ENCODE measurements at regions not wholly inside any gene's neighbourhood (a gene's known extent, or its start where the extent isn't known, plus 50 kb on each side); places are given as distances from the start of the nearest gene placed in this dataset.
"Not testable (repeated sequence)": the region's sequence is repeated elsewhere in the genome, so short reads cannot be mapped to it uniquely, and the experiment has no call there.

- DNase-seq: no peak
Observed at GRCh38 chr7:121560267-121560990, 164.3 kb upstream of the FAM3C start.

DNA sequence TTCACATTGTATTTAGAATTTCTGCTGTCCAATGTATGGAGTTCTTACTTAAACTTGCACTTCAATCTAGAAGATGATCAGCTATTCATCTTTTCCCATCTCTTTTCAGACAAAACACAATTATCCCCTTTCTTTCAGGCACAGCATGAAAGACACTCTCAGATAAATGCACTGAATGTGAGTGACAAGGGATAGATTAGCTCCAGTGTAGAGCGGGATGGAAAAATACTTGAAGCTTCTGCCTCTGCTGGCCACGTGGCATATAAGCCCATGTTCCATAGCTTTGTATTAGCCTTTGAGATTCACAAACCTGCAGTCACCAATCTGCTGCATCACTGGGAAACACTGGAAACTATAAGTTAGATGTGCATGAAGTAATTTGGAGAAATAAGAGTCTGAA, 162.2 kb upstream of the FAM3C start:
- no peak for DNase-seq

DNA sequence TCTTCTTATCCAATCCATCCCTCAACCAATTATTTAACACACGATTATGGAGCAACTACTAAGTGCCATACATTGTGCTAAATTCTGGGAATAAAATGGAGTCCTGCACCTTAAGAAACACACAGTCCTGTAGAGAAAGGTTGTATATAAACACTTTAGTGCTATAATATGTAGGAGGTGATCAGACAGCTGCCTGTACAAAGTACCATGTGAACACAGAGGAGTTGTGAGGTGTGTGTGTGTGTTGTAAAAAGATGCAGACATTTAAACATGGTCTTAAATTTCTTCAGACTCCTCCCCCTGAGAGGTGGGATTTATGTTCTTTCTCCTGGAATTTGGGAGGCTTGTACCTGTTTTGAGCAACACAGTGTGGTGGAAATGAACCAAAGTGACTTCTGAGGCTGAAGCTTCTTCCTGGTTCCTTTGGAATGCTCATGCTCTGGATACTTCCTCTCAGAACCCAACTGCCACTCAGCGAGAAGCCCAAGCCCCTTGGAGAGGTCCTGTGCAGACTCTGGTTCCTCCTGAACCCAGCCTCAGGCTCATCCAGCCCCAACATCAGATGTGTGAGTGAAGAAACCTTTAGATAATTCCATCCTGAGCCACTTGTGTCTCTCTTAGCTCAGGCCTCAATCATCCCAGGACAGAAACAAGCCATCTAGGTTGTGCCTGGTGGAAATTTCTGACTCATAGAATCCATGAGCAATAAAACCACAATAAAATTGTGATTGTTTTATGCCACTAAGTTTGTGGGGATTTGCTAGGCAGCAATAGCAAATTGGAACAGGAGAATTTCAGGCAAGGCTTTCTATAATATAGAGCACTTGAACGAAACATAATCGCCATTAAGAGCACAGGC, 161.2 kb upstream of the FAM3C start:
- DNase-seq: no peak

DNA sequence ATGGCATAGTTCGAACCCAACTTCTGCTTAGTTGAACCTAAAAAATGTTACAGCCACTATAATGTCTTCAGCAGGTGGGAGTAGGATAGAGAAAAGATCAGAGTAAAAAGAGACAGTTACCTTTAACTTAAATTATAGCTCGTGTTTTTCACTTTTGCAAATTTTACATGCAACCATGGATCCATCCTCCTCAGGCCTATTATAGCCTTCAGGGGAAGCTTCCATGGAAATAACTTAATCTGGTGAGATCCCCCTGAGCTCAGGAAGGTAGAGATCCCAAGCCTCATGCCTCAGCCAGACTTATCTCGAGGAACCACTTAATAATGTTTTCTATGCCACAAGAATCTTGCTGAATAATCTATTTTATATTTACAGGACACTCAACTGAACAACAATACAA, 159.4 kb upstream of the FAM3C start:
- DNase-seq: no peak

DNA sequence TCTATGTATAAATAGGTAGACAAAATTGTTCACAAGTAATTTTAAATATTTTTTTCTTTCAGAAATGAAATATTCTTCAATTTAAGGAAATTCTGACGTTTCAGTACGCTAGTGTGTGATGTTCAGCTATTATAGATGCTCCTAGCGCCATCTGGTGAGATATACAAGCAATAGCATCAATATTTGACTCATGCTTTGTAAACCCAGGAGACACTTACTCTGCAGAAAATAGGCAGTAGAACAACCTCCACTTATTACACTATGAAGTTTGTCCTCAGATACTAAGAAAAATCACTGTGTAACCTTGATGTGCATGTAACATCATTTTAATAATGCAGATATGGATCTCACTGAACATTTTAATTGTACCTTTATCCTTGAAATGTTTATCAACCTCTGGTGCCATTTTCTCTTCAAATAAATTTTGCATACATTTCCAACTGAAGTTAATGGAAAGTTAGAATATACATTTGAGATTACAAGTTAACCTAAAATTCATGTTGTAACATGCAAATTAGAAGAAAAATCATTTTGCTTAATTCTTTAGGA, 151.5 kb upstream of the FAM3C start:
- DNase-seq: no peak

DNA sequence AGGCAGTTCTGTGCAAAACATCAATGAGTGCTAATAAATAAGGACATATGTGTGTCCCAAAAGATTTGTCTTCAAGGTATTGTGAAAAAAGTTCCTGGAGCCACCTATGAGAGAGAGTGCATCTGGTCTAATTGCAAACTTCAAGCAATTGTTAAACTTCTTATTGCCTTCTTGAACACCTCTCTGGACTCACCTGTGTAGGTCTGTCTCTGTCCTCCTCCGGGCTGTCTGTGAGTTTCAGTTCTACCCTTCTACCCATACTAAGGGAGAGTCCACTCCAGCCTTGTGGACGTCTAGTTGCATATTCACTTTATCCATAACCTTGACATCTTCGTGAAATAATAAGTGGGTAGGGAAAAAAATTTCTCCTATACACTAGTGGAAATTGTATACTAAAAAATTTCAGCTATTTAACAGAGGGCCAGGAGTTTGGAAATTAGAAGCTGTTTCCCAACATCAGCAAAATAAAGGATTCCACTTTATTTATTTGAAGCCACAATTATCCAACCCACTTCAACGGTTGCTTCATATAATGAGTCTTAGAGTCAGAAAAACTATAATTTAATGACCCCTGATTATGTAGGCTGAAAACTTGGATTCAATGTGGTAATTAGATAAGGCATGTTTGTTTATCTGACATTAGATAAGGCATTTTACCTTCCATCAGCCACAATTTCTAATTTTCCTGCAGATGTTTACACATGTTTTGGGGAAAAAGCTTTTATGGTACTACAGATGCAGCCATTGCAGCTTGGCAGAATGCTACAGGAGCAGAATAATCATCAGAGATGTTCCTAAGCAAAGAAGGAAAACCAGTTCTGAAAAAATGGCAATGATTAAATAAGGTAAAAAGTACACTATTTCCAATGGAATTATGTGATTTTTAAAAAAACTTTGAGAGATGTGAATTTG, 150.8 kb upstream of the FAM3C start:
- DNase-seq: no peak

DNA sequence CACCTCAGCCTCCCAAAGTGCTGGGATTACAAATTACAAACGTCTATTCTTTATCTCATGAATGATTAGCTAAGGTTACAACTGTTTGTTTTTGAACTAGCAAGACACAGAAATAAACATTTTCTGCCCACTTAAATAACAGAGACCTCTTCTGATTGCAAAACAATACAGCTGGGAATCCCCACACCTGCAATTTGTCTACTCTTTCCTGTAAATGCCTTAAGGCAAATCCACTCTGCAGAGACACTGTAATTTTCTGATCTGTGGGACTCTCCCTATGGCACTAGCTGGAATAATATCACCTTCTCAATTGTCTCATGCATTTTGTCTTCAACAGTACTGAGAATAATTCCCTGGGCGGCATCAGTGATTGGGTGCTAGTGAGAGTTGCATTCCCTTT, 149.3 kb upstream of the FAM3C start:
- DNase-seq: no peak

DNA sequence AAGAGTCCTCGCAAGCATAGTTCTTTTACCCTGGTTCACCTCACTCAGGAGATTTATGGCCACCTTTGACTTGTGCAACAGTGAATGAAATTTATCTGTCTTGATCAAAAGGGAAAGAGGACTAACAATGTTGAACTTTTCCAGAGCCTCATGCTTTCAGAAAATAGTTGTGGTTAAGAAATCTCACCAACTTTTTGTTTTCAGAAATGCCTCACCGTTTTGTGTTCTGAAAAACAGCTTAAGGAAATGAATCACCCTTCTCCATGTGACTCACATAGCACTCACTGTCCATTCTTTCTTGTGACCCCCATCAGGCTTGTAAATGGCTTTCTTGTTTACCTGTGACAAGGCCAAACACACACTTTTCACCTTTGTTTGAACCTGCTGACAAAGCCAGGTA, 148.6 kb upstream of the FAM3C start:
- no peak for DNase-seq

DNA sequence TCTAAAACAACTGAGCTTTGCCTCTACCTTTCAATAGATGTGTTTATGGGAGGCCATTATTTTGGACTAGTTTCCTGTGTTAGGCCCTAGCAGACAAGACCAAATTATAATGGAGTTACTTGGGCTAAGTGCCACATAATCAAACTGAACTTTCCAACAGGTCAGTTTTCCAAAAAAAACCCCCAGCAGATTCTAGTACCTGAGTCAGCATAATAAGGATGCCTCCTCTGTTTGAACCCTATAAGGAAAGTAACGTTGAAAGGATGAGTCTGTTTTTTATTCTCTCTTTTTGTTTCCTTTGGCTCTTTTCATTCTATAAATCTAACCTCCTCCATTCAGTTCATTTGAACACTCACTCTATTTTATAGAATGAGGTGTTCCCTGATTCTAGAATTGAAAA, 148.1 kb upstream of the FAM3C start:
- DNase-seq: no peak

GRCh38 chr7:121541457-121541856, 145.3 kb upstream of the FAM3C start:
- DNase-seq: no peak

GRCh38 chr7:121540138-121540537, 144.0 kb upstream of the FAM3C start:
- no peak for DNase-seq

DNA sequence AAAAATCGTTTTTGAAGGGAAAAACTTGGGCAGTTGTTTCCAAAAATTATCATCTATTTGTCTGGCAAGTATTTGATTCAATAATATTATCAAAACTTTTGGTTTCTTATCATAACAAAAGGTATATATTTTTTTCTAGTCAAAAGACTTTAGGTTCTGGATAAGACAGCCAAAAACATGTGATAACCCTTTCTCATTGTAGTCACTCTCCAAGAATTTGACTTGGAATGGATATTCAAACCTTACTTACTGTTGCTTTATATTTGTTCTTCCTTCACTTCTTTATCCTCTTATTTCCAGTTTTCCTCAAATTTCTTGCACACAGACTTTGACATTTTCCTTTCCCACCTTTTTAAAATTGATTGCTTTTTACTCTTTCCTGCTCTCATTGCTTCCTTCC, 140.9 kb upstream of the FAM3C start:
- no peak for DNase-seq

- no peak for DNase-seq
Observed at GRCh38 chr7:121531175-121532070, 135.3 kb upstream of the FAM3C start.

DNA sequence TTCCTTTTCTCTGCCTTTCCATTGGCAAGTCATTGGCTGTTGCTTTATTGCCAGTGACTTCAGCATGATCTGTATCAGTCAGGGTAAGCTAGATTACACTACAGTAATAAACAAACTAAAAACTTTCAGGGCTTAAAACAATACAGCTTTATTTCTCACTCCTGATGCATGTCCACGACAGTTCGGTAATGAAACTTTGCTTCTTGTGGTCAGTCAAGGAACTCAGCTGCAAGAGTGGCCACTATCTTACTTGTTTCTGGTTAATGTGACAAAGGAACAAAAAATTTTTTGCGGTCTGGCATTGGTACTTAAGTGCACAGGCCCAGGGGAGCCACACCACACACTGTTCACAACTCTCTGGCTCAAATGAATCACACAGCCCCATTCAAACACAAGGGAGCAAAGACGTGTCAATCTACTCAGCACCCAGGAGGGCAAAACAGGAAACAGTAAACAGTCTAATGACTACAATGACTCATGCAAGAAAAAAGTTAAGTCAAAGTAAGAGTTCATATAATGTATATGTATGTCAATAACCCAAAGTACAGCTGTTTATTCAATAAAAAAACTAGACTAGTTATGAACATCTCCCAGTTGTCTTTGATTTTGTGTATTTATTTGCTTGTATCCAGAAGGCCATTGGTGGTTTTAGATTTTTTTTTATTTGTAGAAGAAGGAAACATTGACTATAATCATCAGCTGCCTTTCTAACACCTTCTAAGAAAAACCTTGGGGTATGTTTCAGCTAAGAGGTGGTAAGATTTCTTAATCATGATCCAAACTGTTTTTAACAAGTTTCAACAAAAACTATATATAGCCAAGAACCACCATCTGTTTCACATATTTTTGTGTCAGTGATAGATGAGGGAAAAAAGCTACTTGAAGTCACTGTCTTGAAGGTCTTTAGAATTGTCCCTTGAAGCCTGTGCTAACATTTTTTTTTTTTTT, 134.4 kb upstream of the FAM3C start:
- DNase-seq: peak; percentile 21 to 31

- DNase-seq: no peak
Observed at GRCh38 chr7:121529003-121529402, 132.9 kb upstream of the FAM3C start.

- DNase-seq: not testable (repeated sequence)
Observed at GRCh38 chr7:121526210-121526609, 130.1 kb upstream of the FAM3C start.

DNA sequence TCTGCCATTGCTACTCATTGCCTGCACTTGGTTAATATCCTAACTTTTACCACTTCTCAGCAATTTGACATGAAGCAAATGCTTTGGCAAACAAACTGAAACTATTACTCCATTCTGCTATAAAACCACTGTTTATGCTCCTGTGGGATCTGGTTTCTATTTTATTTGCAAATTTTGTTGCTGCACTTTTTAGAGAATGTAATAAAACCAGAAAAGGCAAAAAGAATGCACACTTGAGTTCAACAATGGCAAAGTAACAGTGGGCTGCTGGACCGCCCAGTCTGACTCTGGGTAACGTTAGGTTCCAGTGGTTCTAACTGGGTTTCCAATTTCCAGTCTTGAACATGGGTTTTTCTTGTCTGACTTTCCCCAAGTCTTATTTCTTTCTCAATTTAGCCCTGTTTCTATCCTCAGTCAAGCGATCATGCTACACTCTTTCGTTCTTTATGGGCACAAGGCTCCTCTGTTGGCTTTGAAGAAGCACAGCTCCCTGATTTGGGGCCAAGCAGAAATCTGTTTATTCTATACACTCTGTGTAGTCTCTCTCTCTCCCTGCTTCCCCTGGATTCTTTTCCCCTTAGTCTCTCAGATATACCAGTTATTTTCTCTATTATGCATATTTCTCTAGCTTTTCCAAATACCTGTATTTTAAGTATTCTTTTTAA, 129.2 kb upstream of the FAM3C start:
- no peak for DNase-seq

DNA sequence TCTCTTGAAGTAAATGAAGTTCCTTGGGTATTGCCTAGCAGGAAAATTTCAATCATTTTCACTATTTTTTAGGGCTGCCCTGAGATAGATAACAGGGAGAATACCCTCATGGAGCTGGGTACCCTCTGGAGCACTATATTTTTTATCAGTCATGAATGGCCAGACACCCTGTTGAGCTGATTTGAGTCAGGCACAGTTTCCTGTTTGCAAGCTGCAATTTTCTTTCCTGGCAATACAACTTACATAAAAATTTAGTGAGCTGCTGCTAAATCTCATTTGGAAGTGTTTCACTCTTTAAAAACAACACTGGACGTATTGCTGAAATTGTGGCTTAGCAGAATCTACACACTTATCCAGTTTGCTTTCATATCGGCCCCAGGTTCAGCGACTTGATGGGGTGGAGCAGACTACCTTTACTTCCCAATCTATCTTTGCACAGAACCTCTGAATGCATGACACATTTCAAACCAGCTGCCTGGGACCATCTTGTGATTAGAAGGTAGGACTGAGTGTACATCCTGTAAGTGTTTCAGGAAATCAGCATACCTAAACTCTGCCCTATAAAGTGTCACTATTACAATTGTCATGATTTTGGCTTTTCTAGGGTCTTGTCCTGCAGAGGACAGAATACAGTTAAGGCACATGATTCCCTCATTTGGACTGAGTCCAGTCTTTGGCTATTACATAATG, 125.7 kb upstream of the FAM3C start:
- DNase-seq: no peak

DNA sequence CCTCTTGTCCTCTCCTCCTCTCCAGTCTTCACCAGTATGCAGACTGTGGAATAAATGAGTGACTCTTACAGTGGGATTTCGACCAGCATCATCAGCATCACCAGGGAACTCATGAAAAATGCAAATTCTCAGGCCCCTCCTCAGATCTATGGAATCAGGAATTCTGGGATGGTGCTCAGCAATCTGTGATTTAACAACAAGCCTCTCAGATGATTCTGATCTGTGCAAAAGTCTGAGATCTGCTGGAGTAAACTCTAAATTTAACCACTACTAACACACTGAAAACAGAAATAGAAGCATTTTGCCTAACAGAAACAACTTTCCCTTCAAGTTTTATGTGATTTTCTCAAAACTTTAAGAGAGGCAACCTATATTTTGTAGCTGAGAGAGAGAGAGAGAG, 124.8 kb upstream of the FAM3C start:
- no peak for DNase-seq
